GM23338 (cell line): ENCODE measurements at regions not wholly inside any gene's neighbourhood (a gene's known extent, or its start where the extent isn't known, plus 50 kb on each side); places are given as distances from the start of the nearest gene placed in this dataset.

Experiments
- ATAC-seq: fragments of 200-7000 bp; cut with Tn5 transposase; 3 replicates; pipeline ENCODE4 v1.9.1; 2020
- DNase-seq: peaks from one replicate; pipeline ENCODE4 v3.0.0-alpha.2; 2015; ENCODE audit warnings: low spot score
- H2AFZ ChIP-seq: fragments of 200-600 bp; sonication (generic); 2 replicates; pipeline ENCODE4 v1.8.0; 2016; ENCODE audit warnings: antibody characterized with exemption, mild to moderate bottlenecking, moderate library complexity
- H3F3A ChIP-seq: fragments of 200-600 bp; sonication (generic); replicated peaks from 2 replicates; pipeline ENCODE4 v1.8.0; 2017; ENCODE audit warnings: antibody characterized with exemption, mixed run types, low read depth
- H3K27ac ChIP-seq: fragments of 200-600 bp; sonication (generic); 2 replicates; pipeline ENCODE4 v1.6.1; 2016; ENCODE audit warnings: low read depth
- H3K27me3 ChIP-seq: fragments of 200-600 bp; sonication (generic); 2 replicates; pipeline ENCODE4 v1.8.0; 2016; ENCODE audit warnings: mild to moderate bottlenecking, mixed run types, moderate library complexity; ENCODE audit not compliant: insufficient read depth
- H3K36me3 ChIP-seq: fragments of 200-600 bp; sonication (generic); 2 replicates; pipeline ENCODE4 v1.8.0; 2016; ENCODE audit warnings: mild to moderate bottlenecking; ENCODE audit not compliant: insufficient read depth
- H3K4me1 ChIP-seq: fragments of 200-600 bp; sonication (generic); 2 replicates; pipeline ENCODE4 v1.8.0; 2016; ENCODE audit warnings: mild to moderate bottlenecking, moderate library complexity; ENCODE audit not compliant: insufficient read depth
- H3K4me2 ChIP-seq: fragments of 200-600 bp; sonication (generic); 2 replicates; pipeline ENCODE4 v1.7.1; 2017; ENCODE audit warnings: mixed run types
- H3K4me3 ChIP-seq: fragments of 200-600 bp; sonication (generic); 2 replicates; pipeline ENCODE4 v1.6.1; 2016; ENCODE audit warnings: mixed run types
- H3K79me2 ChIP-seq: fragments of 200-600 bp; sonication (generic); replicated peaks from 2 replicates; pipeline ENCODE4 v1.8.0; 2017; ENCODE audit warnings: mild to moderate bottlenecking; ENCODE audit not compliant: insufficient read depth
- H3K9me2 ChIP-seq: fragments of 200-600 bp; sonication (generic); 2 replicates; pipeline ENCODE4 v1.8.0; 2017; ENCODE audit not compliant: insufficient read depth
- H4K20me1 ChIP-seq: fragments of 200-600 bp; sonication (generic); replicated peaks from 2 replicates; pipeline ENCODE4 v1.8.0; 2017; ENCODE audit warnings: mild to moderate bottlenecking; ENCODE audit not compliant: insufficient read depth
- H3K27ac Mint-ChIP-seq: 2 replicates; pipeline ENCODE4 v1.8.0; 2020; ENCODE audit warnings: inconsistent platforms, mild to moderate bottlenecking, moderate library complexity, mixed read lengths
- H3K27me3 Mint-ChIP-seq: 3 replicates; pipeline ENCODE4 v1.8.0; 2022; ENCODE audit warnings: low read depth, mild to moderate bottlenecking, moderate library complexity, mixed read lengths, inconsistent platforms; ENCODE audit not compliant: insufficient read depth, poor library complexity
- H3K36me3 Mint-ChIP-seq: 3 replicates; pipeline ENCODE4 v1.8.0; 2021; ENCODE audit warnings: low read depth, mild to moderate bottlenecking, inconsistent platforms, moderate library complexity, mixed read lengths
- H3K4me1 Mint-ChIP-seq: 3 replicates; pipeline ENCODE4 v1.8.0; 2020; ENCODE audit warnings: mild to moderate bottlenecking, inconsistent platforms, mixed read lengths
- H3K4me3 Mint-ChIP-seq: 3 replicates; pipeline ENCODE4 v1.8.0; 2021; ENCODE audit warnings: moderate library complexity, mild to moderate bottlenecking, inconsistent platforms, mixed read lengths
- H3K9me3 Mint-ChIP-seq: 3 replicates; pipeline ENCODE4 v1.8.0; 2020; ENCODE audit warnings: moderate library complexity, mild to moderate bottlenecking, inconsistent platforms, mixed read lengths
- CREB1 ChIP-seq: fragments of 250-450 bp; sonication (Bioruptor Pico); IDR thresholded peaks from 2 replicates; pipeline ENCODE4 v1.5.0; 2020; ENCODE audit warnings: low read depth, mild to moderate bottlenecking, moderate library complexity
- CTCF ChIP-seq, 2 experiments: fragments of 200-600 bp in 1 of 2; sonication (generic) in 1 of 2; conservative IDR thresholded peaks; 2 replicates each; pipeline versions ENCODE4 v1.5.1 to v1.6.1; 2016 to 2017; ENCODE audit warnings: antibody characterized with exemption in 2 of 2, low read depth in 2 of 2, mild to moderate bottlenecking in 2 of 2, moderate library complexity in 1 of 2
- EZH2 ChIP-seq: fragments of 200-600 bp; sonication (generic); IDR thresholded peaks from one replicate; pipeline ENCODE4 v1.8.0; 2017; ENCODE audit warnings: antibody characterized with exemption, mild to moderate bottlenecking, low read depth; ENCODE audit not compliant: unreplicated experiment
- EZH2phosphoT487 ChIP-seq: fragments of 200-600 bp; sonication (generic); IDR thresholded peaks from one replicate; pipeline ENCODE4 v1.8.1; 2018; ENCODE audit warnings: antibody characterized with exemption; ENCODE audit not compliant: unreplicated experiment
- JUNB ChIP-seq: IDR thresholded peaks from one replicate; pipeline ENCODE4 v1.6.1; 2016; ENCODE audit warnings: antibody characterized with exemption; ENCODE audit not compliant: unreplicated experiment
- NANOG ChIP-seq: IDR thresholded peaks from 2 replicates; pipeline ENCODE4 v1.6.1; 2016; ENCODE audit warnings: antibody characterized with exemption, borderline replicate concordance
- POLR2AphosphoS5 ChIP-seq: IDR thresholded peaks from 2 replicates; pipeline ENCODE4 v1.6.1; 2016; ENCODE audit warnings: antibody characterized with exemption, low read depth
- ZNF114 ChIP-seq: fragments of 250-450 bp; sonication (Bioruptor Pico); IDR thresholded peaks from 2 replicates; pipeline ENCODE4 v1.5.0; 2020; ENCODE audit warnings: mild to moderate bottlenecking, moderate library complexity
- ZNF331 ChIP-seq: fragments of 250-450 bp; sonication (Bioruptor Pico); IDR thresholded peaks from 2 replicates; pipeline ENCODE4 v1.5.0; 2020; ENCODE audit warnings: low read depth, mild to moderate bottlenecking, moderate library complexity
- TF ChIP-seq, protein P1 (sequence below): IDR thresholded peaks from 2 replicates; pipeline ENCODE4 v1.6.1; 2016; ENCODE audit warnings: antibody characterized with exemption
- TF ChIP-seq, protein P2 (sequence below): fragments of 250-450 bp; sonication (Bioruptor Pico); IDR thresholded peaks from 2 replicates; pipeline ENCODE4 v1.5.0; 2020; ENCODE audit warnings: mild to moderate bottlenecking, moderate library complexity

GRCh38 chr20:61157301-61157700 lies 94.8 kb upstream of the CDH4 start:
- Histone ChIP-seq H2AFZ (no peak overlapping the region), H4K20me1 (no peaks in the 10 kb centered on the region), H3K4me1 (no peaks in the 10 kb centered on the region), H3K4me3 (no peak overlapping the region), H3K27ac (no peak overlapping the region), H3K27me3 (peaks cover 7% of the 10 kb centered on the region; the same call in 1 of the 2 replicates), H3F3A (no peaks in the 10 kb centered on the region), H3K36me3 (no peaks in the 10 kb centered on the region), H3K4me2 (no peak overlapping the region), H3K9me2 (no peaks in the 10 kb centered on the region), H3K79me2 (no peaks in the 10 kb centered on the region)
- no peak overlapping the region for H3K27ac Mint-ChIP-seq
- H3K4me1 Mint-ChIP-seq, result peaks cover 6% of the 10 kb centered on the region; the same call in 2 of the 3 replicates
- TF ChIP-seq CTCF (conservative IDR thresholded peaks at IDR 0.05; ENCODE audit: low read depth in 2 of 2) (no peak), EZH2phosphoT487 (no peak), JUNB (no peak), CREB1 (CRISPR knock-in tag) (no peak), ZNF331 (no peak), POLR2AphosphoS5 (no peak), NANOG (no peak), ZNF114 (CRISPR knock-in tag) (no peak), EZH2 (no peak)
- TF ChIP-seq, protein P1, sequence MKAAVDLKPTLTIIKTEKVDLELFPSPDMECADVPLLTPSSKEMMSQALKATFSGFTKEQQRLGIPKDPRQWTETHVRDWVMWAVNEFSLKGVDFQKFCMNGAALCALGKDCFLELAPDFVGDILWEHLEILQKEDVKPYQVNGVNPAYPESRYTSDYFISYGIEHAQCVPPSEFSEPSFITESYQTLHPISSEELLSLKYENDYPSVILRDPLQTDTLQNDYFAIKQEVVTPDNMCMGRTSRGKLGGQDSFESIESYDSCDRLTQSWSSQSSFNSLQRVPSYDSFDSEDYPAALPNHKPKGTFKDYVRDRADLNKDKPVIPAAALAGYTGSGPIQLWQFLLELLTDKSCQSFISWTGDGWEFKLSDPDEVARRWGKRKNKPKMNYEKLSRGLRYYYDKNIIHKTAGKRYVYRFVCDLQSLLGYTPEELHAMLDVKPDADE, result no peak
- TF ChIP-seq, protein P2, sequence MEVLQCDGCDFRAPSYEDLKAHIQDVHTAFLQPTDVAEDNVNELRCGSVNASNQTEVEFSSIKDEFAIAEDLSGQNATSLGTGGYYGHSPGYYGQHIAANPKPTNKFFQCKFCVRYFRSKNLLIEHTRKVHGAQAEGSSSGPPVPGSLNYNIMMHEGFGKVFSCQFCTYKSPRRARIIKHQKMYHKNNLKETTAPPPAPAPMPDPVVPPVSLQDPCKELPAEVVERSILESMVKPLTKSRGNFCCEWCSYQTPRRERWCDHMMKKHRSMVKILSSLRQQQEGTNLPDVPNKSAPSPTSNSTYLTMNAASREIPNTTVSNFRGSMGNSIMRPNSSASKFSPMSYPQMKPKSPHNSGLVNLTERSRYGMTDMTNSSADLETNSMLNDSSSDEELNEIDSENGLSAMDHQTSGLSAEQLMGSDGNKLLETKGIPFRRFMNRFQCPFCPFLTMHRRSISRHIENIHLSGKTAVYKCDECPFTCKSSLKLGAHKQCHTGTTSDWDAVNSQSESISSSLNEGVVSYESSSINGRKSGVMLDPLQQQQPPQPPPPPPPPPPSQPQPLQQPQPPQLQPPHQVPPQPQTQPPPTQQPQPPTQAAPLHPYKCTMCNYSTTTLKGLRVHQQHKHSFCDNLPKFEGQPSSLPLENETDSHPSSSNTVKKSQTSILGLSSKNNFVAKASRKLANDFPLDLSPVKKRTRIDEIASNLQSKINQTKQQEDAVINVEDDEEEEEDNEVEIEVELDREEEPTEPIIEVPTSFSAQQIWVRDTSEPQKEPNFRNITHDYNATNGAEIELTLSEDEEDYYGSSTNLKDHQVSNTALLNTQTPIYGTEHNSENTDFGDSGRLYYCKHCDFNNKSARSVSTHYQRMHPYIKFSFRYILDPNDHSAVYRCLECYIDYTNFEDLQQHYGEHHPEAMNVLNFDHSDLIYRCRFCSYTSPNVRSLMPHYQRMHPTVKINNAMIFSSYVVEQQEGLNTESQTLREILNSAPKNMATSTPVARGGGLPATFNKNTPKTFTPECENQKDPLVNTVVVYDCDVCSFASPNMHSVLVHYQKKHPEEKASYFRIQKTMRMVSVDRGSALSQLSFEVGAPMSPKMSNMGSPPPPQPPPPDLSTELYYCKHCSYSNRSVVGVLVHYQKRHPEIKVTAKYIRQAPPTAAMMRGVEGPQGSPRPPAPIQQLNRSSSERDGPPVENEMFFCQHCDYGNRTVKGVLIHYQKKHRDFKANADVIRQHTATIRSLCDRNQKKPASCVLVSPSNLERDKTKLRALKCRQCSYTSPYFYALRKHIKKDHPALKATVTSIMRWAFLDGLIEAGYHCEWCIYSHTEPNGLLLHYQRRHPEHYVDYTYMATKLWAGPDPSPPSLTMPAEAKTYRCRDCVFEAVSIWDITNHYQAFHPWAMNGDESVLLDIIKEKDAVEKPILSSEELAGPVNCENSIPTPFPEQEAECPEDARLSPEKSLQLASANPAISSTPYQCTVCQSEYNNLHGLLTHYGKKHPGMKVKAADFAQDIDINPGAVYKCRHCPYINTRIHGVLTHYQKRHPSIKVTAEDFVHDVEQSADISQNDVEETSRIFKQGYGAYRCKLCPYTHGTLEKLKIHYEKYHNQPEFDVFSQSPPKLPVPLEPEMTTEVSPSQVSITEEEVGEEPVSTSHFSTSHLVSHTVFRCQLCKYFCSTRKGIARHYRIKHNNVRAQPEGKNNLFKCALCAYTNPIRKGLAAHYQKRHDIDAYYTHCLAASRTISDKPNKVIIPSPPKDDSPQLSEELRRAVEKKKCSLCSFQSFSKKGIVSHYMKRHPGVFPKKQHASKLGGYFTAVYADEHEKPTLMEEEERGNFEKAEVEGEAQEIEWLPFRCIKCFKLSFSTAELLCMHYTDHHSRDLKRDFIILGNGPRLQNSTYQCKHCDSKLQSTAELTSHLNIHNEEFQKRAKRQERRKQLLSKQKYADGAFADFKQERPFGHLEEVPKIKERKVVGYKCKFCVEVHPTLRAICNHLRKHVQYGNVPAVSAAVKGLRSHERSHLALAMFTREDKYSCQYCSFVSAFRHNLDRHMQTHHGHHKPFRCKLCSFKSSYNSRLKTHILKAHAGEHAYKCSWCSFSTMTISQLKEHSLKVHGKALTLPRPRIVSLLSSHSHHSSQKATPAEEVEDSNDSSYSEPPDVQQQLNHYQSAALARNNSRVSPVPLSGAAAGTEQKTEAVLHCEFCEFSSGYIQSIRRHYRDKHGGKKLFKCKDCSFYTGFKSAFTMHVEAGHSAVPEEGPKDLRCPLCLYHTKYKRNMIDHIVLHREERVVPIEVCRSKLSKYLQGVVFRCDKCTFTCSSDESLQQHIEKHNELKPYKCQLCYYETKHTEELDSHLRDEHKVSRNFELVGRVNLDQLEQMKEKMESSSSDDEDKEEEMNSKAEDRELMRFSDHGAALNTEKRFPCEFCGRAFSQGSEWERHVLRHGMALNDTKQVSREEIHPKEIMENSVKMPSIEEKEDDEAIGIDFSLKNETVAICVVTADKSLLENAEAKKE (CRISPR knock-in tag), result no peak
- no peak overlapping the region for H3K4me3 Mint-ChIP-seq
- H3K9me3 Mint-ChIP-seq, result no peaks in the 10 kb centered on the region; the same call in 2 of the 3 replicates
- H3K27me3 Mint-ChIP-seq, result peaks cover 24% of the 10 kb centered on the region
- no peaks in the 10 kb centered on the region for H3K36me3 Mint-ChIP-seq
- DNase-seq, result no peak
- no peak for ATAC-seq
